Left ventricle myocardium superior (tissue), 1 donor: ENCODE measurements at regions not wholly inside any gene's neighbourhood (a gene's known extent, or its start where the extent isn't known, plus 50 kb on each side); places are given as distances from the start of the nearest gene placed in this dataset.
"Not testable (repeated sequence)": the region's sequence is repeated elsewhere in the genome, so short reads cannot be mapped to it uniquely, and the experiment has no call there.

Experiments
- ATAC-seq: fragments of 200-7000 bp; cut with Tn5 transposase; one replicate; pipeline ENCODE4 v1.9.1; 2020; ENCODE audit warnings: mild to moderate bottlenecking, moderate library complexity
- DNase-seq: peaks from one replicate; pipeline ENCODE4 v3.0.0-alpha.2; 2020
- intact Hi-C: fragments of 100-400 bp; cut with micrococcal nuclease; formaldehyde crosslinking; loops from one replicate; pipeline ENCODE4 v1.11.0; 2022
- donor health status: DM: no; HTN: yes; CAD: no; lungs with severe emphysema.

DNA sequence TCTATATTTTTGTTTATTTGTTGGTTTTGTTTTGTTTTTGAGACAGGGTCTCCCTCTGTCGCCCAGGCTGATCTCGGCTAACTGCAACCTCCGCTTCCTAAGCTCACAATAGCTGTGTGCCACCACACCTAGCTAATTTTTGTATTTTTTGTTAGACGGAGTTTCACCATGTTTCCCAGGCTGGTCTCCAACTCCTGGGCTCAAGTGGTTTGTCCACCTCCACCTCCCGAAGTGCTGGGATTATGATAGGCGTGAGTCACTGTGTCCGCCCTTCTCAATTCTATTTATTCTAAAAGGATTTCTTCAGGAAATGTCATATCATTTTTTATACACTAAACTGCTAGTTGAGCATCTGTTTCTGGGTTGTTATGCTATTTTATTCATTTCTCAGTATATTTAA is 1206.0 kb downstream of the OLFM4 start:
- intact Hi-C loops, result no loop called here
- DNase-seq (no peak), ATAC-seq (no peak)

DNA sequence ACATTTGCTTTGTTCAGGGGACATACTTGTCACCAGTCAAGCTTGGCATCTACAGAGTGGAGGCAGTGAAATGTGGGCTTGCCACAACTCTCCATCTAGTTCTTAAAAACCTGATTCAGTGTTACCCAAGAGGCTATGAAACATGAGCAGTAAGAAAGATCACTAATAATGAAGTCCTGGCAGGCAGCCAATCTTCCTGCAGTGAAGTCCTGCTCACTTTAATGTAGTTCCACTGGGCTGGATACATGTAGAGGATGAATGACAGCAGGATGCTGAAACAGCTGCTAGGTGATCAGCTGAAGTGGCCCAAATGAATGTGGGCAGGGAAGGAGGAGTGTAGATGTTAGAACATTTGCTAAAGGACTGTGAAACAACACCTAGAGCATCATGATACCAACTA is 1213.1 kb downstream of the OLFM4 start:
- intact Hi-C loops, result no loop called here
- DNase-seq, result no peak
- no peak for ATAC-seq

DNA sequence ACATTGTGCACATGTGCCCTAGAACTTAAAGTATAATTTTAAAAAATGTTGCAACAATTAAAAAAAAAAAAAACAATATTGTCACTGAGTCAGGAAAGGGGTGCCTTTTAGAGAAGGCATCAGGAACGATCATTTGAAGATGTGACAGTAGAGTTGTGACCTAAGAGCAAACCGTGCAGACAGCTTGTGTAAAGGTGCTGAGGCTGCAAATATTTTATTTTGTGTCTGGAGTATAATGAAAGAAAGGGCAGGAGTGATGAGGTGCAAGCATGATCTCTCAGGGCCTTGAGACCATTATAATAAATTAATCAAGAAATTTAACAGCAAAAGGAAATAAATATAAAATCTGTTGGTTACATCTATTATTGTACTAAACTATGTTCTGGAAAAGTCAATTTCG is 1219.7 kb downstream of the OLFM4 start:
- DNase-seq (no peak), ATAC-seq (no peak)
- intact Hi-C loops, result no loop called here

DNA sequence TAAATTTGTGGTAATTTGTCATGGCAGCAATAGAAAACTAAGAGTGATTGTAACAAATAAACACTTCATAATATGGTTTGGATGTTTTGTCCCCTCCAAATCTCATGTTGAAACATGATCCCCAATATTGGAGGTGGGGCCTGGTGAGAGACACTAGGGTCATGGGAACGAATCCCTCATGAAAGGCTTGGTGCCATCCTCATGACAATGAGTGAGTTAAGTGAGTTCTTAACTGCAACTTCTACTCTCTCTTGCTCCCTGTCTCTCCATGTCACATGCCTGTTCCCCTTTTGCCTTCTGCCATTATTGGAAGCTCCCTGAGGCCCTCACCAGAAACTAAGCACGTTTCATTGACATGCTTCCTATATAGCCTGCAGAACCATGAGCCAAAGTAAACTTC is 1233.2 kb downstream of the OLFM4 start:
- intact Hi-C loops, result no loop called here
- ATAC-seq (no peak), DNase-seq (no peak)

DNA sequence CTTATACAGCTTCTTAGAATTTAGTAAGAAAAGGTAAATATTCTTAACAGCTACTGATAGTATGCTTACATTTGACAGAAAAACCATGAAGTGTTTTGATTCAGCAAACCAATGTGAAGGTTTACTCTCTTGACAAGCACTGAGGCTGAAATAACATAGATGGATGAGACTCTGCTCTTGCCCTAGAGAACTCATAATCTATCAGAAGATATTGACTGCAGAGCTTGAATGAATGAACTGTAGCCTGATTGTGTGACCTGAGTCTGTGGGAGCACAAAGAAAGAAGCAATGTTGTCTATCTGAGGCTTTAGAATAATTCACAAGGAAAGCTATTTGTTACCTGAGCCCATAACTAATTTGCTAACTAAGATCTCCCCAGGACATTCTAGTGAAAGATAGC is 1235.3 kb downstream of the OLFM4 start:
- ATAC-seq (no peak), DNase-seq (no peak)
- intact Hi-C loops, result no loop called here

DNA sequence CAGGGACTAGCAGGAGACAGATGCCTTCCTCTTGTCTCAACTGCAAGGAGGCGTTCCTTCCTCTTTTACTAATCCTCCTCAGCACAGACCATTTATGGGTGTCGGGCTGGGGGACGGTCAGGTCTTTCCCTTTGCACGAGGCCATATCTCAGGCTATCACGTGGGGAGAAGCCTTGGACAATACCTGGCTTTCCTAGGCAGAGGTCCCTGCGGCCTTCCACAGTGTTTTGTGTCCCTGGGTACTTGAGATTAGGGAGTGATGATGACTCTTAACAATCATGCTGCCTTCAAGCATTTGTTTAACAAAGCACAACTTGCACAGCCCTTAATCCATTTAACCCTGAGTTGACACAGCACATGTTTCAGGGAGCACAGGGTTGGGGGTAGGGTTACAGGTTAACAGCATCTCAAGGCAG is 1238.6 kb downstream of the OLFM4 start:
- ATAC-seq, DNase-seq, intact Hi-C loops: not testable (repeated sequence)

DNA sequence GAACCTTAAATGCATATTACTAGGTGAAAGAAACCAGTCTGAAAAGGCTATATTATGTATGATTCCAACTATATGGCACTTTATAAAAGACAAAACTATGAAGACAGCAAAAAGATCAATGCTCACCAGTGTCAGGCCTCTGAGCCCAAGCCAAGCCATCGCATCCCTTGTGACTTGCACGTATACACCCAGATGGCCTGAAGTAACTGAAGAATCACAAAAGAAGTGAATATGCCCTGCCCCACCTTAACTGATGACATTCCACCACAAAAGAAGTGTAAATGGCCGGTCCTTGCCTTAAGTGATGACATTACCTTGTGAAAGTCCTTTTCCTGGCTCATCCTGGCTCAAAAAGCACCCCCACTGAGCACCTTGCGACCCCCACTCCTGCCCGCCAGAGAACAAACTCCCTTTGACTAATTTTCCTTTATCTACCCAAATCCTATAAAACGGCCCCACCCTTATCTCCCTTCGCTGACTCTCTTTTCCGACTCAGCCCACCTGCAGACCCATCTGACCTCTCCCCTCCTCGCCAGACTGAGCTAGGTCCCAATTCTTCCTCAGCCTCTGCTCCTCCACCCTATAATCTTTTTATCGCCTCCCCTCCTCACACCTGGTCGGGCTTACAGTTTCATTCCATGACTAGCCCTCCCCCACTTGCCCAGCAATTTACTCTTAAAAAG is 1239.5 kb downstream of the OLFM4 start:
- DNase-seq, ATAC-seq, intact Hi-C loops: not testable (repeated sequence)

DNA sequence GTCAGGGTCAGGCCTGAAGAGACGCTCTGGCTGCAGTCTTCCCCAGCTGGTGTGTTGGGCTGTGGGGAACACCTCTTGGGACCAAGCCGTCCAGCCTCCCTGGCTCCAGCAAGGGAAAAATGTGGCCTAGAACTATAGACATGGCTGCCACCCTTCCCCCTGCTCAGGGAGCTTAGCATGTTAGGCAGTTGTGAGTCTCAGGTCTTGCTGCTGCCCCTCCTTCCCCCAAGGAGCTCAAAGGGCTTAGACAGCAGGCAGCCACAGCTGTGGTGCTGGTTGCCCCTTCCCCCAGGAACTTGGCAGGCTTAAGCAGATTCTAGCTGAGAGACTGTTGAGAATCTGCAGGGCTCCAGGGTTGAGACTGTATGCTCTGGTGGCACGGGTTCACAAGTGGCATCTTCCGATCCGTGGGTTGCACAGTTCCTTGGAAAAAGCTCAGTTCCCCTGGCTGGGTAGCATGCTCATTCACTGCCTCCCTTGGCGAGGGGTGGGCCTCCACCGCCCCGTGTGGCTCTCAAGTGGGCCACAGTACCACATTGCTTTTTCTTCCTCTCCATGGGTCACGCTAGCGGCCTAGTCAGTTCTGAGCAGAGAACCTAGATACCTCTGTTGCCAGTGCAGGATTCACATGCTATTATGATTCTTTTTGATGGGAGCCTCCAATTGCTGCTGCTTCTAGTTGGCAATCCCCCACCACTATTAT is 1258.6 kb downstream of the OLFM4 start:
- intact Hi-C loops, result no loop called here
- ATAC-seq (no peak), DNase-seq (no peak)

DNA sequence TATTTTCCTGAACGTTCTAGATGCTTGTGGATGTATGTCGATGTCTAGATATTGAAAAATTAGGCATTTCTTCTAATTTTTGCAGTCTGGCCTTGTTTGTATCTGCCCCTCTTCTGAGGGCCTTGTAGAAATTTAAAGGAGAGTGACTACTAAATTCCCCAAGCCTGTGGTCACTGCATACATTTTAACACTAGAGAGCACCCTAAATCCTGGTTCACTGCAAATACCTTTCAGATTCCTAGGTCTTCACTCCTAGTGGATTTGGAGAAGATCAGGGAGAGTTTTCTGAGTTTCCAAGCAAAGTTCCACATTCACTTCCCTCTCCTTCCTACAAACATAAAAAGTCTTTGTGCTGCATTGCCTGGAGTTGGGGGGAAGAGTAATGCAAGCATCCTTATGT is 1272.5 kb downstream of the OLFM4 start:
- intact Hi-C loops, result no loop called here
- DNase-seq, result no peak

DNA sequence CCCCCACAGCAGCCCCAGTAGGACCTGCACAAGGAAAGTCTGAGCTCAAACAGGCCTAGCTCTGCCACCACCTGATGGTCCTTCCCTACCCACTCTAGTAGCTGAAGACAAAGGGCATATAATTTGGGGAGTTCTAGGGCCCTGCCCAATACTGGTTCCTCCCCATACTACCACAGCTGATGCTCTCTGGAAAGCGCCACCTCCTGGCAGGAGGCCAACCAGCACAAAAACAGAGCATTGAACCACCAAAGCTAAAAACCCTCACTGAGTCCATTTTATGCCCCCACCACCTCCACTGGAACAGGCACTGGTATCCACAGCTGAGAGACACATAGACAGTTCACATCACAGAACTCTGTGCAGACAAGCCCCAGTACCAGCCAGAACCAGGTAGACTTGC is 1276.8 kb downstream of the OLFM4 start:
- intact Hi-C loops, result no loop called here
- DNase-seq, result no peak
- ATAC-seq, result no peak

More for the DNA sequence above, 1272.5 kb downstream of the OLFM4 start:
- no peak for ATAC-seq

DNA sequence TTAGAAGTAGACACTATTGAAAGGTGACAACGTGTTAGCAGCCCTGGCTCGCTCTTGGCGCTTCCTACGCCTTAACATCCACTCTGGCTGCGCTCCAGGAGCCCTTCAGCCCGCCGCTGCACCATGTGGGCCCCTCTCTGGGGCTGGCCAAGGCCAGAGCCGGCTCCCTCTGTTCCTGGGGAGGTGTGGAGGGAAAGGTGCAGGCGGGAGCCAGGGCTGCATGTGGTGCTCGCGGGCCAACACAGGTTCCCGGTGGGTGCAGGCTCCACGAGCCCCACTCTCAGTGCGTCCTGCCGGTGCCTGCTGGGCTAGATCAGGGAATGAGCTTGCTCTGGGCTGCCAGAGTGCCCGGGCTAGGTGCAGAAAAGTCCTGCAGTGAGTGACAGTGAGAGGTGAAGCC is 1284.3 kb downstream of the OLFM4 start:
- no peak for ATAC-seq
- DNase-seq, result no peak
- intact Hi-C loops, result no loop called here

DNA sequence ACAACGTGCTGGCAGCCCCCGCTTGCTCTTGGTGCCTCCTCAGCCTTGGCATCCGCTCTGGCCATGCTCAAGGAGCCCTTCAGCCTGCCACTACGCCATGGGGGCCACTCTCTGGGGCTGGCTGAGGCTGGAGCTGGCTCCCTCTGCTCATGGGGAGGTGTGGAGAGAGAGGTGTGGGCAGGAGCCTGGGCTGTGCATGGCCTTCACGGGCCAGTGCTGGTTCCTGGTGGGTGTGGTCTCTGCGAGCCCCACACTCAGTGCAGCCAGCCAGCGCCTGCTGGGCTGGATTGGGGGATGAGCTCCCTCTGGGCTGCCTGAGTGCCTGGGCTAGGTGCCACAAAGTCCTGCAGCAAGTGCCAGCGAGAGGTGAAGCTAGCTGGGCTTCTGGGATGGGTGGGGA is 1289.1 kb downstream of the OLFM4 start:
- intact Hi-C loops, result no loop called here
- DNase-seq, result peak; percentile 21
- ATAC-seq, result no peak

DNA sequence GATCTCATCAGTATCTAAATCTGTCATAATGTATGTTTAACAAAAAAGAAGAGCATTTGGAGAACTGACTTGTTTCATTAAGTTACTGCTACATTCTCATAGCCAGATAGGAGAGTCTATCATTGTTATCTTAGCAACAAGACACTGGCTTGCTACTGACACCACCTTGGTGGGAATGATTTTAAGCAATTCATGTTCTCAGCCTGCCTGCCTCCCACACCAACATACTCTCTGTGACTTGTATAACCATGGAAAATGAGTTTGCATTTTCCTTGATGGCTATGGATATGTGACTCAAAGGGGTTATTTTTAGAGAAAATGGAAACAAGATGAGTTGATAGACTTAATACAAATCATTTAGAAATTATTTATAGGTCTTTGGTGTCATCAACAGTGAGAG is 1308.9 kb downstream of the OLFM4 start:
- DNase-seq (no peak), ATAC-seq (no peak)
- intact Hi-C loops, result no loop called here

DNA sequence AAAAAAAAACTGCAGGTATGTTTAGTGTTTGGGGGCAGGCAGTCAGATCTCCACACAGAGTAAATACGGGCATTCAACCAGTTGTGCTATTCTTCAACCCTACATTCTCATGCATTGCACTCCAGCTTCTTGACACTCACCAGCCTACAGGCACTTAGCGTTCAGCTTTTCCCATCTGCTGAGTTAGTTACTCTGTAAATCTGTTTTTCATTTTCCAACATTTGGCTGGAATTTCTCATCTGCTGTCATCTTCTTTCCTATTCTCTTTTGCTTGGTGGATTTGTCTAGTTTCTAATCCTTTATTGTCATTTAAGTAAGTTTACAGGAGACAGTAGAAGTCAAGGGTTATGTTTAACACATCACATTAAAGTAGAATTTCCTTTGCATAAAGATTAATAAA is 1318.9 kb downstream of the OLFM4 start:
- DNase-seq (no peak), ATAC-seq (no peak)
- intact Hi-C loops, result no loop called here

DNA sequence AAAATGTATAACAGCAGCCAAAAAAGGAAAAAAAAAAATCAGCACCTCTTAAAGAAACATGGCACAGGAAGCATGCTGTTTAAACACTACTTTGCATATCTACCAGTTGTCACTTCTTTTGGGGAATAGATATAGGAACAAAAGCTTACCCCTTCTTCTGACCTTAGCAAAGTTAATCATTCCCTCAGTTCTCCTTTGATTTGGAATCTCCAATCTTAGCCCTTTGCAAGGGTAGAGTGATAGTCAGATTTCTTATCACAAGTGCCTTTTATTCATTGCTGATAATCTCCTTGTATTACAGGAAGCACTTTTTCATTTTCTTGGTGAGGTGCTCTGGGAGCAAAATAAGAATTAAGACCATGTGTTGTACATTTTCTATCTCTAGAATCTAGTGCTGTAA is 1327.6 kb downstream of the OLFM4 start:
- ATAC-seq (no peak), DNase-seq (no peak)
- intact Hi-C loops, result no loop called here

DNA sequence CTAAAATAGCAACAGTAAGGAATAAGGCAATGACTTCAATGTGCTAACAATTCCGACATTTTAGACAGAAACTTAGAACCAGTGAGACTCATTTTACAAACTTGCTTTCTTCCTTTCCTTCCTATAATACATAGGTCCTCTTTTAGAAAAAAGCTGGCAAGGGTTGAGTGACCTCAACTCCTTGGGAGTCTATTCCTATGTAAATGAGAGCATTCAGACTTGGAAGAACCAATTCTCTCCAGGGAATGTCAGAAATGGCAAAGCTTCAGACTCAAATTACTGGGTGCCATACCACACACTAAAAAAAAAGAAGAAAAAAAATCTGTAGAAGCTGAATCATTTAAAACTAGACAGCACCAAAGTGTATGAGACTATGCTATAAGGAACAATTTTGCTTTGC is 1328.2 kb downstream of the OLFM4 start:
- no peak for ATAC-seq
- intact Hi-C loops, result no loop called here
- DNase-seq, result no peak

DNA sequence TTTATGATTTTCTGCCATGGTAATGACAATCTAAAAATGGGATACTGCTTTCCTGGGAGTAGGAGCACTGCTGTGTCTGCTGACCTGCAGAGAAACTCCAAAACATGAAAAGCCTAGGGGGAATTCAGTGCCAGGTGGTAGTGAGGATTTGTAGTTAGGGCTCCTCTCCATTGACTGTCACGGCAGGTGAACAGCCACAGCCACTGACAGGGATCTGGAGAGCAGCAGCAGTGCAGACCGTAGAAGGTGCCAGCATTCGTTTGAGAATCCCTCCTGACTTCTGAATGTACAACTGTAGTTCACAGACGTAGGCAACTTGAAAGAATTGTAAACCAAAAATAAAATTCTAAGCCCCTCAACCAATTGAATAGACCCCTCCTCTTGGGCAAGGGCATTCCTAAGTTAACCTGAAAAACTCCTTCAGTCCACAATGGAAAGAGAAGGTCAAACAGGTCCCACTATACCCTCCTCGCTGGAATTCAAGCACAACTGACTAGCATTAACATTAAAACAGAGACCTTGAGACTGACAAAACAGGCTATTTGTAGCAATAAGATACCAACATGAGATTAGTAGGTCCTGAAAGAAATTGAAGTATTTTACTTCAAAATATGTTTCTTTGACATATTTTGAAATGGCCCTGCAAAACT is 1328.8 kb downstream of the OLFM4 start:
- intact Hi-C loops, result no loop called here

DNA sequence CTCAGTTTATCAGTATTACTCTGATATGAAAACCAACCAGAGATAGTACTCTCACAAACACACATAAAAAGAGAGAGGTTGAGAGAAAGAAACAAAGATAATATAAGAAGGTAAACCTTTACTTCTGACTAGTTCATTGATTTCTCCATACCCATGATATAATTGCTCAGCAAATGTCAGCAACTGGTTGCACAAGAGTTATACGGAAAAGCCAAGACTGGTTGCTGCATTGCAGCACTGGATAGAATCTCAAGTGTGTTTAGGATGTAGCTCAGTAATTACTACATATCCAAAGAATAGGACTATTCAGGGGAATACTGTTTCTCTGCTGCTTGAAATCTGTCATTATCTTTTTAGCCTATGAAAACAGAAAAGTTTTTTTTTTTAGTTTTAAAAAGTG is 1332.8 kb downstream of the OLFM4 start:
- intact Hi-C loops, result no loop called here

More for the DNA sequence above, 1328.8 kb downstream of the OLFM4 start:
- ATAC-seq, result no peak
- no peak for DNase-seq

DNA sequence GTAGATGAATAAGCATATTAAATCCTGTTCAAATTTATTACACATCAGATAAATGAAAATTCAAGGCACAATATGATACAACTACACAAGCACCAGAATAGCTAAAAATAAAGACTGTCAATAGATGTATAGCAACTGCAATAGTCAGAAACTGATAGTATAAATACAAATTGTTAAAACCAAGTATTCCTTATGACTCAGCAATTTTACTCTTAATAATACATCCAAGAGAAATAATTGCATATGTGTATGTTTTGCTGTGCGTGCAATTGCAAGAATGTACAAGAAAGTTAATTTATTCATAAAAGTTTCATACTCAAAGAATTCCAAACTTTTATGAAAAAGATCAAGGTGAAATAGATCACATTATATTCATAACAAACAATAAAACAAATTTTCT is 1338.1 kb downstream of the OLFM4 start:
- ATAC-seq (no peak), DNase-seq (no peak)
- intact Hi-C loops, result no loop called here

More for the DNA sequence above, 1332.8 kb downstream of the OLFM4 start:
- DNase-seq (no peak), ATAC-seq (no peak)

DNA sequence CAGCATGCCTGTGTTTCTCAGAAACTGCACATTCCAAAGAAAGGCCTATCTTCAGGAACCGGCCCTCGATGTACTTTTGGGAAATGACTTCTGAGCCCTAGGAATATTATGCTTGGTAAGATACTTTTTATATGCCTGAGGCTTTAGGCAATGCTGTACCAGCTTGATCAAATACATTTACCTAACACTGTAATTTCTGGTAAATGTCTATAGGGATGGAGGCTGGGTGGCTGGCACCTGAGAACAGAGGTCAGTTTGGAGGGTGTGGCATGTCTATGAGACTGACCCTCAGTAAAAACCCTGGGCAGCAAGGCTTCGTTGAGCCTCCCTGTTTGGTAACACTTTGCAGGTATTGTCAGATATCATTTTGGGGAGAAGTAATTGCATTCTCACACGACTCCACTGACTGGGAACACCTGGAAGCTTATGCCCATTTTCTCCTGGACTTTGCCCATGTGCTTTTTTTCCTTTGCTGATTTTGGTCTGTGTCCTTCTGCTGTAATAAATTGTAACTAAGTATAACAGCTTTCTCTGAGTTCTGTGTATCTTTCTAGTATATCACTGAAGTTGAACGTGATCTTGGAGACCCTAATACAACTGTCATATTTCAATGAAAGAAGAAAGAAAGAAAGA is 1339.1 kb downstream of the OLFM4 start:
- intact Hi-C loops, result no loop called here

More for the DNA sequence above, 1339.1 kb downstream of the OLFM4 start:
- no peak for ATAC-seq
- no peak for DNase-seq
